IPS-NIHi7 (cell line): ENCODE measurements at regions not wholly inside any gene's neighbourhood (a gene's known extent, or its start where the extent isn't known, plus 50 kb on each side); places are given as distances from the start of the nearest gene placed in this dataset.
"Not testable (repeated sequence)": the region's sequence is repeated elsewhere in the genome, so short reads cannot be mapped to it uniquely, and the experiment has no call there.

ENCODE experiments used
- DNase-seq: peaks from one replicate; pipeline ENCODE4 v3.0.0; 2012; ENCODE audit warnings: mixed read lengths; ENCODE audit errors: extremely low spot score

- not testable (repeated sequence) for DNase-seq
Measured at GRCh38 chr10:71020061-71020460, 131.7 kb upstream of the PCBD1 start.

DNA sequence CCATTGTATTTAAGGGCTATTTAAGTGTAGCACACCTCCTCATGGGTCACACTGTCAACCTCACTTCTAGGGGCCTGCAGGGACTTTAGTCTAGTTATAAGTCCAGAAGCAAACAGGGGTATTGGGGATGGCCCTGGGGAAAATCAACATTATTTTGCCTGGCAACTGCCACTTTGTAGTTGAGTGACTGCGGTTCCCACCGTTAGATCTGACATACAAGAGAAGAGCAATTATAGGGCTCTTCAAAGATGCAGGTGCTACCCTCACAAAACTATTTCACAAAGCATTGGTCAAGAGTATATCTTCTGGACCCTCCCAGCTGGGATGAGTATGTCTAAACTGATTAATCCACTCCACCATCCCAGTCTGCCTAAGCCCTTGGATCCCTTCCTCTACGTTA is 133.0 kb upstream of the PCBD1 start:
- no peak for DNase-seq

DNA sequence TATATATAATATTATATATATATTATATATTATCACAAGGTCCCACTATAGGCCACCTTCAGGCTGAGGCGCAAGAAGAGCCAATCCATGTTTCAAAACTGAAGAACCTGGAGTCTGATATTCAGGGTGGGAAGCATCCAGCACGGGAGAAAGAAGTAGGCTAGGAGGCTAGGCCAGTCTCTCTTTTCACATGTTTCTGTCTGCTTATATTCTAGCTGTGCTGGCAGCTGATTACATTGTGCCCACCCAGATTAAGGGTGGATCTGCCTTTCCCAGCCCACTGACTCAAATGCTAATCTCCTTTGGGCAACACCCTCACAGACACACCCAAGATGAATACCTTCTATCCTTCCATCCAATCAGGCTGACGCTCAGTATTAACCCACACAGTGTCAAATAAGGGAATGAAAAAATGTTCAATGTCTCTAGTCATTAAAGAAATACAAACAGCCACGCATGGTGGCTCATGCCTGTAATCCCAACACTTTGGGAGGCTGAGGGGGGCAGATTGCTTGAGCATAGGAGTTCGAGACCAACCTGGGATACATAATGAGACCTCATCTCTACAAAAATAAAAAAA is 135.4 kb upstream of the PCBD1 start:
- DNase-seq: no peak

DNA sequence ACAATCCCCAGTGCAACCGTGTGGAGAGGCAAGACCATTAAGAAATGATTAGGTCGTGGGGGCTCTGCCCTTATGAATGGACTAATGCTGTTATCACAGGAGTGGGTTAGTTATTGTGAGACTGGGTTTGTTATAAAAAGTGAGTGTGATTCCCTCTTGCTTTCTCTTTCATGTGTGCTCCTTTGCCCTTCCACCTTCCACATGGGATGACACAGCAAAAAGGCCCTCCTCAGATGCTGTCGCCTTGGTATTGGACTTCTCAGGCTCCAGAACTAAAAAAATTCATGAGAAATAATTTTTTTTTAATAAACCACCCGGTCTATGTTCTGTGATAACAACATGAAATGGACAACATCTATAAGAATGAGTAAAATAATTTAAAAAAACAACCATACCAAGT is 136.1 kb upstream of the PCBD1 start:
- no peak for DNase-seq

DNA sequence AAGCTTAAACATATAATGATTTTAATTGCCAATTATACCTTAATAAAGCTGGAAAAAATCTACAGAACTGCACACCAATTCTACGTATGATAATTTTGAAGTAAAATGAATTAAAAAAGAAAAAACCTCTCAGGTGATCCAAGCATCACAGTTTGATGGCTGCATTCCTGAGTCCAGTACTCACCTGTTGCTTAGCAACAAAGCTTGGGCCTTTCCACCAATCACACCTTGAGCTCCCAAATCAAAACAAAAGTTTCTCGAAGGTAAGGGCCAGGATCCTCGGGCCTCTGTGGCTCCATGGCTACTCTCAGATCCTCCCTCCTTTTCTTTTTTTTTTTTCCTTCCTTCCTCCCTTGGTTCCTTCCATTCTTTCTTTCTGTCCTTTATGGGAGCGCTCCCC is 137.2 kb upstream of the PCBD1 start:
- peak; percentile 76 for DNase-seq

DNA sequence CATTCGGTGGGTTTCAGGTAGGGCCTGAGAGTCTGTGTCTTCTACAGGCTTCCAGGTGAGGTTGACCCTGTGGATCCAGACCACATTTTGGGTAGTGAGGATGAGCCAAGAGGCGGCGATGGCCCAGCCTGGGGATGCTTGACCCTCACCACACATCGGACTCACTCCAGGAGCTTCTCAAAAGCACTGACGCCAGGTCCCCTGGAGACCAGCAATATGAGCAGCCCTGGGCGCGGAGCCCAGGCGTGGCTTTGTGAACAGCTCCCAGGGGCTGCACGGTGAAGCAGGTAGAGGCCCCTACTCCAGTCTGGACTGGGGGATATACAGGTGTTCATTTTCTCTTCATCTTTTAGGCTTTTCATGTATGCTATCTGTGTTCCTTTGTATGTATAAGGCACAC is 139.7 kb upstream of the PCBD1 start:
- DNase-seq: no peak

DNA sequence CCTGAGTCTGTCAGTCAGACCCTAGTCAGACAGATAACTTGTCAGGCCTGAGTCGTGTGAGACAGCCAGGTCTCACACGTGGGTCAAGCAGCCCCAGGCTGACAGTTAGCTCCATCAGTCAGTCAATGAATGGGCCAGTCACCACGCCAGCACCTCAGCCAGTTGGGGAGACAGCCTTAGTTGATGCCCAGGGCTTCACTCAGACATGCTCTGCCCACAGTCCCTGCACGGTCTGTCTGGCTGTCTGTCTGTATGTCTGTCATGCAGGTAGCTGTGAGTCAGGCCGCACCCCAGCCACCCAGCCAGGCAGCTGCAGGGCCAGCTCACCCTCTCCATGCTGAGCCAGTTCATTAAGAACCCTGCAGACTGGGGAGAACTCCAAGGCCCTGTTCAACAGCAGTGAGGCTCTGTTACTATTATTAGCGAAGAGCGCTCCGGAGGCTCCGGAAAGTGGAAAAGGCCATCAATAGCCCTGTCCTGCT is 141.1 kb upstream of the PCBD1 start:
- DNase-seq: no peak

DNA sequence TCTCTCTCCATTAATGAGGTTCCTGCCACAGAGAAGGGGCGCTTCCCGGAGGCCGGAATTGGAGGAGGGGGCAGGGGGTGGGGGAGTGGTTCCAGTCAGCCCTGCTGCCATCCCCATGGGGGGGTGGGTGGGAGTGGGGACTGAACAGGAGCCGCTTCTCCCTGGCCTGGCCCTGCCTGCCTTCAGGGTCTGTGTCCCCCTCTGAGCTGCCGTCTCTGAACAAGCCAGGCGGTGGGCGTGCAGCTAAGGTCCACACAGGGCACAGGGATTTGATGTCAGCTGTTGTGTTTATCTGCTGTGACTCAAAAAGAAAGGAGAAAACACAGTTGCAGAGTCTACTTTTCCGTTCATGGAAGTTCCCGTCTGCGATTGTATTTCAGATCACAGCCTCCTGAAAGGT is 141.5 kb upstream of the PCBD1 start:
- no peak for DNase-seq

GRCh38 chr10:71031026-71031425 is 142.7 kb upstream of the PCBD1 start:
- DNase-seq: no peak

GRCh38 chr10:71031603-71032002 is 143.2 kb upstream of the PCBD1 start:
- peak; percentile 40 for DNase-seq

DNA sequence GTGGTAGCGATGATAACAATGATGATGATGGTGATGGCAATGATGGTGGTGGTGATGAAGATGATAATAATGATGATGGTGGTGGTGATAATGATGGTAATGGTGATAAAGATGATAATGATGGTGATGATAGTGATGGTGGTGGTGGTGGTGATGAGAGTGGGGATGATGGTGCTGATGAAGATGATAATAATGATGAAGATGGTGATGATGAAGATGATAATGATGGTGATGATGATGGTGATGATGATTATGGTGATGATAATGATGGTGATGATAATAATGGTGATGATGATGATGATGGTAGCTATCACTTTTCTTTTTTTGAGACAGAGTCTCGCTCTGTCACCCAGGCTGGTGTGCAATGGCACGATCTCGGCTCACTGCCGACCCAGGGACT is 144.5 kb upstream of the PCBD1 start:
- no peak for DNase-seq

- DNase-seq: peak; percentile 41
Measured at GRCh38 chr10:71033396-71033980, 145.1 kb upstream of the PCBD1 start.

DNA sequence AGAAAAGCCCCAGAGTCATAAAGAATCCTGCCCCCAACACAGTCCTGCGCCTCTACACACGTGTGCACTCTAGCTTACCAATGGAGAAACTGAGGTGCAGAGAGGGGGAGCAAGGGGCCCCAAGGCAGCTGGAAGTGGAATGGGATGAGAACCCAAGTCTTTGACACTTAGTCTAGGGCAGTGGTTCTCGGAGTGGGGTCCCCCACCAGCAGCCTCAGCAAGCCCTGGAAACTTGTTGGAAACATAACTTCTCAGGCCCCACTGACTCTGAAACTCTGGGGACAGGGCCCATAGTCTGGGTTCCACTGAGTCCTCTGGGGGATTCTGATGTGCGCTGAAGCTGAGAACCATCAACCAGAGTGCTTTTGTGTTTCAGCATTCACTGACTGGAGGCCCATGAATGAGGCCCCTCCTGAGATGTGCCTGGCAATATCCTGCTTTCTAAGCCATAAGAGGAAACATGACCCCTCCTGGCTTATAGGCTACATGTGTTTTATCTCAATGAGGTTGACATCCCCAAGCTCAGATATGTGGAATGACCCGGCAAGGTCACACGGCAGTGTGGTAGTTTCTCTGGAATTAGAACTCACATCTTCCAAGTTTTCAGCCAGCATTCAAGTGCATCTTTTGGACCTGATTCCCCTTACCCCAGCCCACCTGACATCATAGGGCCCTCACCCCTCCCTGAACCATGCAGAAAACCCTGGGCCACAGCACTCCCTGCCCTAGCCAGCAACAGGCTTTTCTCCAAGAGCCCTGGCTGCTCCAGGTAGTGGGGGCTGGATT is 147.3 kb upstream of the PCBD1 start:
- no peak for DNase-seq

GRCh38 chr10:71036297-71036966 is 148.1 kb upstream of the PCBD1 start:
- no peak for DNase-seq

DNA sequence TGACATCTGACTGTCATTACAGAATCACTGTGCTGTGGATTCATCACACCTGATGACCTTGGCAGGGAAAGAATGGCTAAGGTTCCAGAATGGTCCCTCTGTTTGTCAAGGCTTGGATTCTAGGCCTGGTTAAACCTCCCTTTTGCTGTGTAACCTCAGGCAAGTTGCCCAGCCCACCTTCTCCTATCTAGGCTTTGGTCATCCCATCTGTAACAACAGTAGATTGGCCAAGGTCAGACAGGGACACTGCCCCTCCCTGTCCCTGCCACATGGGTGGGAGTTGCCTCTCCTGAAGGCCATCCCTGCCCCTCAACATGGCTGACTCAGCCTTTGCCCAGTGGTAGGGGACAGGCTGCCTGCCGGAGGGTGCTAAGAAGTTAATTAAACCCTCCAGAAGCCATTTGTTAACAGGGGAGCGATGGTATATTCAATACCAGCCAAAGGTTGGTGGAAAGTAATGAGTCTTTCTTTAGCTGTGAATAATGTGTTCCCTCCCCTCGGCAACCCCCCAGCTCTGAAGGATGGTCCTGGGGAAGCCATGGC is 149.8 kb upstream of the PCBD1 start:
- no peak for DNase-seq

GRCh38 chr10:71038921-71039320 is 150.6 kb upstream of the PCBD1 start:
- no peak for DNase-seq

- DNase-seq: no peak
Measured at GRCh38 chr10:71039551-71039950, 151.2 kb upstream of the PCBD1 start.

DNA sequence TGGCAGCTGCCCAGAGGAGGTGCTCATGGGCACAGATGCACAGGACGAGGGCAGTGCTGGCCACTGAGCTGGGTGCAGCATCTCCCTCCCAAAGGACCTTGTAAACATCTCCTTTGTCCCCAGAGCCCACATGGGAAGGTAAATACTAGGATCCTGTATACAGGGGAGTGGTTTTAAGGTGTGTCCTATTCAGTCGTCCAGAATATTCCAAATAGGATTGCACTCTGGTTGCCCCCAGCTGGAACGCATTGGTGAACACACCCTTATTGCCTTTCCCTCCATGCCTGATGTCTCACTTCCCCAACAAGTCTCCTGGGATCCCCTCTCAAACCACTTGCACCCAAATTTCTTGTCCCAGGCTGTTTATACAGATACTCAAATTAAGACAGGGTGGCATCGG is 152.0 kb upstream of the PCBD1 start:
- no peak for DNase-seq

DNA sequence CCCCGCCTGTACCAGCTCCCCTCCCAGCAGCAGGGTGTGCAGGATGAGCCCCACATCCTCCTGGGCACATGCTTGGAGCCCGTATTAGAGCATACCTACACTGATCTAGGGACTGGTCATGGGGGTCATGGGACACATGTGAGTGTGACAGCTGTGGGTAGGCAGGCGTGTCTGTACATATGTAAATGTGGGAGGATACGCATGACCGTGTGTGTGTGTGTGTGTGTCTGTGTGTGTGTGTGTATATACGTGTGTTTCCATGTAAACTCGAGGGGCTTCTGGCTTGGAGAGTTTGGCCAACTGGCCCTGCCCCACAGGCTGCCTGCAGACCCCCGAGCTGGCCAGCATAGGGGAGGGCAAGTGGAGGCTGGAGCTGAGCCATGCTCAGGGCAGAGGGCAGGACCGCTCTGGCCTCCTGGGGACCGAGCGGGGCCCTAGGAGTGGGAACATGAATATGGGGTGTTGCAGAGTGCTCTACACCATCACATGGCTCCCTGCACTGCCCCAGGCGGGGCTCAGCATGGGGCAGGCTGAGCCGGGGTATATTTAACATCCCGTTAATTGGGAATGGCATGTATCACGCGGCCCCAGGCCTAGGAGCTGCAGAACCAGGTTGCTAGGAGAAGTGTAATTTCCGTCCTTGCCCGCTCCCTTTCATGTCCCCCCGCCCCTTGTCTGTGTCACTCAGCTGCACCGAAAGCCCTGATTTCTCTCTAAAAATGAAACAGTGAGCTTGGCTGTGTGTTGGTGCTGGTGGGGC is 152.7 kb upstream of the PCBD1 start:
- no peak for DNase-seq

DNA sequence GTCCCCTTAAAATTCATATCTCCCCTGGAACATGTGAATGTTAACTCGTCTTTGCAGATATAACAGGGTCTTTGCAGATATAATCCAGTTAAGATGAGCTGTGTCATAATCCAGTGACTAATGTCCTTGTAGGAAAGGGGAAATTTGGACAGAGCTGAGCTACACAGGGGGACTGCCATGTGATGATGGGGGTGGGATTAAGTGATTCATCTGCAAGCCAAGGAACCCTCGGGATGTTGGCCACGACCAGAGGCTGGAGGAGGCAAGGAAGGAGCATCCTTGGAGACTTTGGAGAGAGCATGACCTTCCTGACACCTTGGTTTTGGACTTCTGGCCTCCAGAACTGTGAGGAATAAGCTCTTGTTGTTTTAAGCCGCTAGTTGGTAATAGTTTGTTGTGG is 153.9 kb upstream of the PCBD1 start:
- no peak for DNase-seq

GRCh38 chr10:71042699-71043098 is 154.3 kb upstream of the PCBD1 start:
- no peak for DNase-seq

- no peak for DNase-seq
Measured at GRCh38 chr10:71043858-71044257, 155.5 kb upstream of the PCBD1 start.
